HT1080 (cell line): ENCODE measurements at regions not wholly inside any gene's neighbourhood (a gene's known extent, or its start where the extent isn't known, plus 50 kb on each side); places are given as distances from the start of the nearest gene placed in this dataset.
A peak's percentile ranks its signal among the peaks of the same experiment; 100 is the strongest.

Experiments used
- DNase-seq: peaks from one replicate; pipeline ENCODE4 v3.0.0-alpha.2; 2015; ENCODE audit warnings: low read depth

DNA sequence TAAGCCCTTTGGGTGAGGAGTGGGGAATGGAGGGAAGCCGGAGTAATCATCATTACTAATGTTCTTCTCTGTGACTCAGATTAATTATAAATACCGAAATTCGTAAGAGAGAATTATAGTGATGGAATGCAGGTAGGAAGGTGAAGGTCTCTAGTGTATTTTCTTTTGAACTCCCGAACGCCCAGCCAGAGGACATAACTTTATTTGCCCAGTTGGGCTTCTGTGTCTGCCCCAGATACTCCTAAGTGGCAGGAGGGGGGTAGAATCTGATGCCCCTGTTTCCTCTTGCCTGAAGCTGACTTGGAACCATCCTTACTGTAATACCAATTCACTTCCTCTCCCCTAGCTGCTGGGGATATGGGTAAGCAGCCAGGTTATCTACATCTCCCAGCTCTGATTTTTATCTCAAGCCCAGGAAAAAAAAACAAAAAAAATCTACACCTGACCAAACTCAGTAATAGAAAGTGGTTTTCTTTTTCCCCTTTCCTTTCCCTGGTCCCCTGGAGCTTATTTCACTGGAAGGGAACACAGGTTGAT is 84.4 kb upstream of the CISTR start:
- DNase-seq, result no peak

DNA sequence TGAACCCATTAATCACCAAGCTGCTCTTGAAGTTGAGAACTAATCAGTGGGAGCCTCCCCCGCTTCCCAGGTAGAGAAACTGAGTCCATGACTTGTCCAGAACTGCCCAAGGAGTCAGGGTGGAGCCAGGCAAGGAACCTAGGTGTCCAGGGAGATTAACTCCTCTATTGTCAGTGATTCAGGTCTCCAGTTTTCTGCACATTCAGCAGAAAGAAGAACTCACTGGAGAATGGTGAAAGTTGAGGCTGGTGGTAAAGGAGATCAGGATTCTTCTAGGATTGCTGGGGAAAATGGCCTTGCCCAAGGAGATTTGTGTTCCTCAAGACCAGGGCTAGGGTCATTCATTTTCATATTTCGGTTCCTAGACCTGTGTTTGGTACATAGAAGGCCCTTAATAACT is 87.2 kb upstream of the CISTR start:
- no peak for DNase-seq

- no peak for DNase-seq
These were observed 88.5 kb upstream of the CISTR start for GRCh38 chr12:53840316-53840715.

DNA sequence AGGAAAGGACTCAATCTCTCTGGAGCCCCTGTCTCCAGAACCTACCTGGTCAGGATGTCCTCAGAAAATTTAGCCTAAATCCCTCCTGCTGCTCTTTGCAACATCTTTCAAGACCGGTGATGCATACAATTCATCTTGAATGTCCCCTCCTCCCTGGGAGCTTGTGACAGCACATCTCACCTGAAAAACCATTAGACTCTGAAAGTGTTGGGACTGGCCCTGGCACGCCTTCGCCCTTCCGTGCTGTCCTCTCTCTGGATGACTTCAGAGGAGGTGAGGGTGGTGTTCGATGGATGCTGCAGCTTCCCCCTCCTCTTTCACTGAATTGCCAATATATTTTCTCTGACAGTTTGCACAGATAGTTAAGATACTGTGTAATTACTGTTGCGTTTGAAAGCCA is 90.9 kb upstream of the CISTR start:
- no peak for DNase-seq

- no peak for DNase-seq
These were observed 91.8 kb upstream of the CISTR start for GRCh38 chr12:53843545-53843944.

DNA sequence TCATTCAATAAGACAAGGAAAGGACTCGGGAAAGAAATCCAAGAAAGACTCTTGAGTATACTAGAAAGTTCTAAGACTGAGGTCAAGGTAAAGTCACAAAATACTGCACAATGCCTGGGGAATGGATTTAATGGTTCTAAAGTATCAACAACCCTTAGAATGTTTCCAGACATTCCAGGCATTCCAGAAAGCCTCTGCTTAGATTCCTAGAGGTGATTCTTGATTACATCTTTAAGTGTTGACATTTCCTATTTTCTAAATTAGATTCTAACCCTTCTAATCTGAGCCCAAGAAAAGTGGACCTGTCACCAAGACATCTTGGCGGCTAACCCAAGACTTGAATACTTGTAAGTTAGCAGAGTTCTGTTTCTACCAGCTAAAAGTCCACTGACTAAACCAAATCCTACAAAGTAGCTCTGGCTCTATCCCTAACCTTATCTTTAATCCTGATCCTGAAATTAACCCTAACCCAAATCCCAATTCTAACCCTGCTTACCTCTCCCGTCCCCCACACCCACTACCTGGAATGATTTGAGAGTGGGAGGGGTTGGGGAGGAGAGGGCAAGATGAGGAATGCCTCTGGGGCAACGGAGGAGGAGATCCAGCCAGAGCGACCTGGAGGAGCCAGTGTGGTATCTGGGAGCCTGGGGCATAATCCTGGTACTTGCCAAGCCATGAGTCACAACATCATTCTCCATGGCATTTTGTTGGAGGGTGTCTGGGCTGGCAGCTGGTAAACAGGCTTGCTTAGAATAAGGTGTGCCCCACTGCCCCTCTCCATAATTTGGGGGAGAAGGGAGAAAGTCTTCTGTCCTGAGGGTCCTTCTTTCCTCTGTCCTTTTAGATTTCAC is 93.4 kb upstream of the HOXC13 start:
- DNase-seq, result peak; percentile 77

GRCh38 chr12:53845932-53846331 is 92.7 kb upstream of the HOXC13 start:
- no peak for DNase-seq

- no peak for DNase-seq
These were observed 89.5 kb upstream of the HOXC13 start for GRCh38 chr12:53849113-53849512.

DNA sequence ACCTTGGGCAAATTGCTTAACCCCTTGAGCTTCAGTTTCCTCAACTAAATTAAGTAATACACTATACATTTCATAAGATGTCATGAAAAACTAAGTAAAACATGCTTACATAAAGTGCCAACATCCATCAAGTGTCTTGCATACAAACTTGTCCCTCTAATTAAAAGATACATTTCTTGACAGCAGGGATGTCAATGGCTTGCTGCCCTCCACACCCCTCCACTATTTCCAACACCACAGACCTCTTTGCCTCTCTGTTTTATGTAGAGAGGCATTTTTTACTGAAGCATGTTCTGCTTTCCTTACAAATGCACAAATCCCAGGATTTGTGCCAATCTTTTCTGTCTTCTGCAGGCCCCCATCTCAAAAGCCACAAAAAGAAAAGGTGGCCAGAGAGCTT is 89.0 kb upstream of the HOXC13 start:
- DNase-seq, result no peak

DNA sequence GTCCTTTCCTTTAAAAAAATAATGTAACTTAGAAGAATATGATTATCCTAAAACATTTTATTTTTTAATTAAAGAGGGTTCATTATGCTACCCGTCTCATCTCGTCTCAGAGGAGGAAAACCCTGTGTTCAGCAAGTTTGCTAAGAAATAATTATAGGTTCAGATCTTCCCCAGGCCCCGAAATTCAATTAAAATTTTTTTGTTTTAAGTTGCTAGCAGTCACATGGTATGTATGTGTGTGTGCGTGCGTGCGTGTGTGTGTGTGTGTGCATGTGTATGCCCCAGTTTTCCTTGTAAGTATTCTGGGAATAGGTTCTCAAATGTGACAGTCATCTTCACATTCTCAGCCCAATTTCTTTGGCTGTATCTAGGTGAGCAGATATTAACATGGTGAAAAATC is 86.6 kb upstream of the HOXC13 start:
- DNase-seq, result no peak

GRCh38 chr12:53852992-53853391 is 85.6 kb upstream of the HOXC13 start:
- no peak for DNase-seq

DNA sequence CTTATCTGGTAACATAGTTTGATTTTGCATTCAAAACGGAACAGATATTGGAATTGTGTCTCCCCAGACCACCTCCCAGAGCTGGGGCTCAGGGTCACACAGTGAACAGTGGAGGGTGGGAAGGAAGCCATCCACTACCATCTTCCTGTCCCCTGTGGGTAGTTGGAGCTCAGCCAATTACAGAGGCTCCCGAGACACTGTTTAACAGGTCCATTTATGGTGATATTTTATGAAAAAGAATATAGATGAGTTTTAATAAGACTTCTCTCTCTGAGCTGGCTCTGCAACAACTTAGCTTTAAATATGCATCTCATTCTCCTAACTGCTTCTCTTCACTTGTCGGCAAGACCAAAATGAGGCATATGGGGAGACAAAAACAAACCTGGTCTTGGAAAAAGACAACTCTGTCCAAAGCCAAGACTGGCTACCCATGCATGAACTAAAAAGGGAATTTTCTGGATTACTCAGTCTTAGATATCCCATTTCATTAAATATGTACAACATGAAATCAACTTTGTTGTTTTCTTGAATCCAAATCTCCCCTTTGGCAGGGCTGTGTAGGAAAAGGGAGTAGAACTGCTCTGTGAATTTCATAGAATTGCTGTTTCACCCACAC is 83.8 kb upstream of the HOXC13 start:
- DNase-seq, result no peak

DNA sequence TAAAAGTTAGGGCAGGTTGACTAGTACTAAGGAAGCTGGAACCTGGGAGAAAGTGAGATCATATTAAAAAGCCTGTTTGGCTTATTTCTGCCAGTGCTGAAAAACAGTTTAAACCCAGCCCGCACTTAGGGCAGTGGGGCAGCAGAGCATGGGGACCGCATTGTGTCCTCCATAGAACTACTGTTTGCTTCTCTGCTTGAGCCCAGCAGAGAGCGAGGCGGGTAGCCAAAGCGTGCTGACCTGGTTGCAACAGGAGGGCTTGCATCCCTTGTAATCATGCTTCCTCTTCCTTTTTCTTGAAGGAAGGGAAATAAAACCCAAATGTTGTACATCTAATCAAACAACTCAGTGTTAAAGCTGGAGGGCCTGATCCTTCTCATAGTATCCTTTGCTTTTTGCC is 82.5 kb upstream of the HOXC13 start:
- no peak for DNase-seq

DNA sequence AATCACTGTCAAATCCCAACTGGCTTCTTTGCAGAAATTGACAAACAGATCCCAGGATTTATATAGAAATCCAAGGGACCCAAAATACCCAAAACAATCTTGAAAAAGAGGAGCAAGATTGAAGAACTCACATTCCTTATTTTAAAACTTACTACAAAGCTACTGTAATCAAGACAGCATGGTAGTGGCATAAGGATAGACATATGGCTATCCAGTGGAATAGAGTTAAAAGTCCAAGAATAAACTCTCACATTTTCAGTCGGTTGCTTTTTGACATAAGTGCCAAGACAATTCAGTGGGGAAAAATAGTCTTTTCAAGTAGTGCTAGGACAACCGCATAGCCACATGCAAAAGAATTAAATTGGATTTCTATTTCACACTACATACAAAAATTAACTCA is 81.0 kb upstream of the HOXC13 start:
- no peak for DNase-seq

- DNase-seq, result peak; percentile 74
These were observed 77.9 kb upstream of the HOXC13 start for GRCh38 chr12:53860426-53861345.

DNA sequence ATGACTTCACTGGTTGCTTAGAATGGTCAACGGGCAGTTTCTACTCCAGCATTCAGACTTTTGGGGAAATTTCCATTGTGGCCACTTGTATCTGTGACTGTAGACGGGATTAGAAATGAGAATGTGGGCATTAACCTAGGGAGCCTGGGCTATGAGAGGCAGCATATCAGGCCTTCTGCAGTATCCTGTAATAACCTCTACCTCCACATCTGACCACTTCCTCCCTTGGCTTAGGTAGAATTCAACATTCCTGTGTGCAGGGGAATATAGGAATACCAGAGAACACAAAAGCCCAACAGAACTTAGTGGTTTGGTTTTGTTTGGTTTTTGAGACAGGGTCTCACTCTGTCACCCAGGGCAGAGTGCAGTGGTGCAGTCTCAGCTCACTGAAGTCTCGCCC is 76.4 kb upstream of the HOXC13 start:
- peak; percentile 38 for DNase-seq

DNA sequence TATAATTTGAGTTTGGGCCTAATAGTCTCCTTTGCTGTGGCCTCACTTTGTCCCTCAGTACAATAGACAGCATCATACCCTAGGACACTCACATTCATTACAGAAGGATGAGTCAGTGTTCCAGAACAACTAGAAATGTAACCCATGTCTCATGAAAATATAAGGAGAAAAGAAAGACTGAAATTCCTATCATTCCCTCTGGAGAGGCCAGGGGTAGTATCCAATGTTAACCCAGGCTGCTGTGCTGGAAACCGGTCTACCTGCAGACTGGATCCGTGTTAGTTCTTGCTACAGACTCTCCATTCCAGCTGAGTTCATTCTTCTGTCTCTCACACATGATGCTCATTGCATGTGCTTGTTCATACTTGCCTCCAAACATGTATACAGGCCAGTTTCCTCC is 75.8 kb upstream of the HOXC13 start:
- DNase-seq, result peak; percentile 67

DNA sequence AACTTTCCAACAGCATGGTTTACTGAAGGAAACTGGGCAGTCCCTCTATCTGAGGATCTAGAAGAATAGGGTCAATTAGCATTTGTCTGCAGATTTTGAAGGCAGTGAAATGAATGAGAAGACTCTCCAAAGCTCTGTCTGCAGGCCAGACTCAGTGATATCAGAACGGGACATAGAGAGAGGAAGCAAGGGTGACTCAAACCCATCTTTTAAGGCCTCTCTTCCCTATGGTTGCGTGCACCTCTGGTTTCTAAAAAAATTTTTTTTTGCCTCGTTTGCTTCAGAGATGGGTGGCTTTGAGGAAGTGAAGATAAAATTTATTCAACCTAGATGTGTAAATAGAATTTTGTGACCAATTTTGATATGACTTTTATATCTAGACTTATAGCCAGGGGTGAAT is 71.9 kb upstream of the HOXC13 start:
- no peak for DNase-seq

- DNase-seq, result peak; percentile 59
These were observed 71.2 kb upstream of the HOXC13 start for GRCh38 chr12:53867216-53868012.

DNA sequence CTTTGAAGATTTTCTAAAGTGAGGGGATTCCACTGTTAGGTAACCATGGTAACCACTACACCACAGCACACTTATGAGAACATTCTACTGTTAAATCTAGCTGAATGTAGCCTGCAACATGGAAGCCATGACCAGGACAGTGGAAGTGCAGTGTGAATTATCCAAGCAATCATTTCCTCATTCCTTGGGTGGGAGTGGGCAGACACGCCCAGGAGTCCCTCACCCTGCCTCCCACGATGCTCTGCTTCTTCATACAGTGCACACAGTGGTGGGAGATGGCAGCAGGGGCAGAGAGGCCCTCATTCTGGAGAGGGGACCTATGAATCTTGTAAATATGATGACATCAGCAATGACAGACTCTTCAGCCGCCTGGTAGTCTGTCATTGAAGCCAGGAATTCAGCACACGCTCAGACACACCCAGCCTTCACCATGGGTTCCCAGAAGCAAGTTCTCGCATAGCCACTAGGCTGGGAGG is 70.1 kb upstream of the HOXC13 start:
- no peak for DNase-seq

DNA sequence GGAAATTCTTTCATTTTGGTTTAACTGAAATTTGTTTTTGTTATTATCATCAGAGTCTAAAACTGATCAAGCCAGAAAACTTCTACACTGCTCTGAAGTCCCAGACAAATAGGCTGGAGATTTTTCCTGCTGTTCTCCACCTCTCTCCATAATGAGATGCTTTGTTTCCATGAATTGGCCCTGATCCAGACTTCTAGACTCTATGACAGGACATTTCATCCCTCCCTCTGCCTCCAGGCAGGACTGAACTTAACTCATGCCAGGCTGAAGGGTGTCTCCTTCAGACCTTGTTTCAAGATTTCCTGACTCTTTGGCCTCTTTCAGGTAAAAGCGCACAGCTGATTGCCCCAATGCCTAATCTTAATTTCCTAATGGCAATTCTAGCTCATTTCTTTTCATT is 69.1 kb upstream of the HOXC13 start:
- DNase-seq, result peak; percentile 39
